ENCODE measurements at regions not wholly inside any gene's neighbourhood (a gene's known extent, or its start where the extent isn't known, plus 50 kb on each side); places are given as distances from the start of the nearest gene placed in this dataset.

DNA sequence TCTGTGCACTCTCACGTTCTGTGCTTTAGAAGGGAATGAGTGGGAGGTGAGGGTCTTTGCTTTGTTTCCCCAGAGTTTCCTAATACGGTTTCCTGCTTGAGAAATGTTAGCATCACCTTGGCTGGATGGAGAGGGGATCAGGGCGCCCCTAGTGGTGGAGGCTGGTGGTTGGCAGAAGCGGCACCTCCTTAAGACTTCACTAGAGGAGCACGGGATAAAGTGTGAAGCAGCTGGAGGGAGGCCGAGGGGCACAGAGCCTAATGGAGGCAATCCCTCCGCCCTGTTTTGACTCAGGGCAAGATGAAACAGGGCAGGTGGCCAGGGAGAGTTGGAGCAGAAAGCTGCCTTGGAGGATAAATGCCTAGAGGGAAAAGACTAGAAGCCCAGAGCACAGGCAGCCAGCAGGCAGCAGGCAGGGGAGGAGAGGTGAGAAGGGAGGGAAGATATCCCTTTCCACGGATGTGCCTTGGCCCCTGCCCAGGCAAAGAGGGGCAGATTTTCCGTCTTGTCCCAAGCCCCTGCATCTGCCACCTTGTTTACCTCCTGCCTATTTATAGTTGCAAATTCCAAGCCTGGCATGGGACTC lies 56.0 kb upstream of the BTRC start:
- peak; percentile 31 to 66 (median 62) for DNase-seq (ENCODE audit: low read depth in 2 of 3, low spot score in 2 of 3)

DNA sequence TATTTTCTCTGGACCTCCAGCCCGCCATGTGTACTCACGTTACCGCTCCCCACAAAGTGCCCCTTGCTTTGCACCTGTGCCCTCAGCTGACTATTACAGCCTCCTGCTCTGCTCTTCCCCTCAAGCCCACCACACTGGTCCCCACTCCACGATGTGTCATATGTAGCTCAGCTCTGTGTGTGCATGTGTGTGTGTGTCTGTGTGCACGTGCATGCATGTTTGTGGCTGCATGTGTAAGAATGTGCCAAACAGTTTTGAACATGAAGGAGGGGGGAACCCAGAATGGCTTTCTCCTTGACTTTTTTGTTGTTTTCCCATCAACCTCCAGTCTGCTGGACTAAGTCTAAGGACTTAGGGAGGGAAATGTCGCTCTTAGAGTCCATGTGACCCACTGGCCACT lies 54.8 kb upstream of the BTRC start:
- no peak for DNase-seq (ENCODE audit: low read depth in 2 of 3, low spot score in 2 of 3)

DNA sequence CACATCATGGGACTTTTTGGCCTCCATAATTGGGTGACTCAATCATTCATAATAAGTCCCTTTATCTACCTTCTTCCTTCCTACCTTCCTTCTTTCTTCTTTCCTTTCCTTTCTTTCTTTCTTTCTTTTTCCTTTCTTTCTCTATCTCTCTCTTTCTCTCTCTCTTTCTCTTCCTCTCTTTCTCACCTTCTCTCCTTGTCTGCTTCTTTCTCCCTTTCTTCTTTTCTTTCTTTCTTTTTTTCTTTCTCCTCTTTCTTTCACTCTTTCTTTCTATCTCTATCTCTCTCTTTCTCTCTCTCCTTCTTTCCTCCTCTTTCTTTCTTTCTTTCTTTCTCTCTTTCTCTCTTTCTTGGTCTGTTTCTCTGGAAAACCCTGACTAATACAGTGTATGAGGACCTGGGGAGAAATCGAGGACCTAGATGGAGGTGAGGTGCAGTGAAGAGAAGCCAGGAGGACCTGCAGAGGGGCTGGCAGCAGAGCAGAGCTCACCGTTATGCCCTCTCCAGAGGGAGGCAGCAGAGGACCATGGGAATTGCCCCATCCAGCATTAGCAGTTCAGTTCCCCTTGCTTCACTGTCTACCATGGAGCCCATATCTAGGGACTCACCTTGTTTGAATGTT lies 52.7 kb upstream of the BTRC start:
- peak in 2 of 3 donors; percentile 72 to 86 for DNase-seq (ENCODE audit: low read depth in 2 of 3, low spot score in 2 of 3)

DNA sequence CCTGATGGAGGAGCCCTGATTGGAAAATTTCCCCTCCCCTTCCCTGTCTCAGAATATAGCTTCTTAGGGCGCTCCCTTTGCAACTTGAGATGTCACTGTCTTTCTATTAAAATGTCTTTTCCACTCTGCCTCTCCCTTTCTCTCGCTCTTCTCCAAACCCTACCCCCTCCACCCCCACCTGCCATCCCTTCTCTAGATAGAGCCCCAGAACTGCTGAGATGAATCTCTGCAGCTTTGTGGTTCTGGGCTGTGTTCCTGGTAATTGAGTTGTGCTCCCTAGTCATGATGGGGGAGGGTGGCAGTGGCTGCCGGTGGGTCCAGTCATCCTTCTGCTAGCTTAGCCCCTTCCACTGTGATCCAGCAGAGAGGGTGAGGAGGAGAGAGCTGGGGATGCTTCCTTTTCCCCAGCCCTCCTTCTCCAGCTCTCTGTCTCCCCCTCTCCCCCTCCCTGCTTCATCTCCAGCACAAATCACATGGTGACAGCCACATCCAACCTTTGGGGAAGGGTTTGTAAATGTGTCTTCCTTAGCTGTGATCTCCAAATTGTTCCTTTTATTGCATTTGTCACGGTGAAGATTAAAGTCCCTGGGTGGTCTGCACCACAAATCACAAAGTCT lies 50.8 kb upstream of the BTRC start:
- DNase-seq (ENCODE audit: low read depth in 2 of 3, low spot score in 2 of 3) = no peak

Data from hematopoietic multipotent progenitor cell (in vitro differentiated cells).